Left ventricle myocardium superior (tissue), 1 donor: ENCODE measurements at regions not wholly inside any gene's neighbourhood (a gene's known extent, or its start where the extent isn't known, plus 50 kb on each side); places are given as distances from the start of the nearest gene placed in this dataset.

ENCODE experiments used
- ATAC-seq: fragments of 200-7000 bp; cut with Tn5 transposase; one replicate; pipeline ENCODE4 v1.9.1; 2020; ENCODE audit warnings: mild to moderate bottlenecking, moderate library complexity
- DNase-seq: peaks from one replicate; pipeline ENCODE4 v3.0.0-alpha.2; 2020
- intact Hi-C: fragments of 100-400 bp; cut with micrococcal nuclease; formaldehyde crosslinking; loops from one replicate; pipeline ENCODE4 v1.11.0; 2022
- donor health status: DM: no; HTN: yes; CAD: no; lungs with severe emphysema.

GRCh38 chr2:129585760-129586159 lies 393.7 kb upstream of the RAB6C start:
- ATAC-seq (no peak), DNase-seq (no peak)
- intact Hi-C loops = no loop called here

- no peak for ATAC-seq
- intact Hi-C loops = no loop called here
Measured at GRCh38 chr2:129587426-129588064, 391.9 kb upstream of the RAB6C start.

GRCh38 chr2:129604560-129604959 lies 374.9 kb upstream of the RAB6C start:
- ATAC-seq (peak; percentile 54), DNase-seq (no peak)
- intact Hi-C loops = no loop called here

More at GRCh38 chr2:129587426-129588064, 391.9 kb upstream of the RAB6C start:
- no peak for DNase-seq

GRCh38 chr2:129605646-129606045 lies 373.8 kb upstream of the RAB6C start:
- DNase-seq (no peak), ATAC-seq (no peak)
- intact Hi-C loops = no loop called here

GRCh38 chr2:129606496-129607270 lies 372.8 kb upstream of the RAB6C start:
- peak; percentile 38 for DNase-seq
- ATAC-seq = peak; percentile 76
- intact Hi-C loops = no loop called here

GRCh38 chr2:129609224-129609623 lies 370.2 kb upstream of the RAB6C start:
- ATAC-seq (no peak), DNase-seq (no peak)
- intact Hi-C loops = no loop called here

GRCh38 chr2:129610766-129611165 lies 368.7 kb upstream of the RAB6C start:
- intact Hi-C loops = no loop called here
- DNase-seq (no peak), ATAC-seq (no peak)

GRCh38 chr2:129611471-129611870 lies 368.0 kb upstream of the RAB6C start:
- ATAC-seq = no peak
- intact Hi-C loops = no loop called here

GRCh38 chr2:129619471-129619870 lies 360.0 kb upstream of the RAB6C start:
- DNase-seq (no peak), ATAC-seq (no peak)
- intact Hi-C loops = no loop called here

More at GRCh38 chr2:129611471-129611870, 368.0 kb upstream of the RAB6C start:
- no peak for DNase-seq

- intact Hi-C loops = no loop called here
- ATAC-seq (no peak), DNase-seq (no peak)
Measured at GRCh38 chr2:129620411-129620810, 359.1 kb upstream of the RAB6C start.

- ATAC-seq = no peak
- no peak for DNase-seq
- intact Hi-C loops = no loop called here
Measured at GRCh38 chr2:129623783-129624182, 355.7 kb upstream of the RAB6C start.

GRCh38 chr2:129627437-129627836 lies 352.0 kb upstream of the RAB6C start:
- ATAC-seq (no peak), DNase-seq (no peak)
- intact Hi-C loops = no loop called here

- intact Hi-C loops = no loop called here
- DNase-seq = no peak
- no peak for ATAC-seq
Measured at GRCh38 chr2:129636692-129637091, 342.8 kb upstream of the RAB6C start.

GRCh38 chr2:129641371-129641770 lies 338.1 kb upstream of the RAB6C start:
- DNase-seq (no peak), ATAC-seq (no peak)
- intact Hi-C loops = no loop called here

- no peak for ATAC-seq
- no peak for DNase-seq
- intact Hi-C loops = no loop called here
Measured at GRCh38 chr2:129642526-129643043, 336.9 kb upstream of the RAB6C start.

- no peak for ATAC-seq
- no peak for DNase-seq
- intact Hi-C loops = no loop called here
Measured at GRCh38 chr2:129645335-129645734, 334.1 kb upstream of the RAB6C start.

- DNase-seq (no peak), ATAC-seq (no peak)
- intact Hi-C loops = no loop called here
Measured at GRCh38 chr2:129646107-129646506, 333.4 kb upstream of the RAB6C start.

- ATAC-seq = no peak
Measured at GRCh38 chr2:129653246-129653645, 326.2 kb upstream of the RAB6C start.

GRCh38 chr2:129654331-129654730 lies 325.1 kb upstream of the RAB6C start:
- intact Hi-C loops = no loop called here
- DNase-seq (no peak), ATAC-seq (no peak)

More at GRCh38 chr2:129653246-129653645, 326.2 kb upstream of the RAB6C start:
- intact Hi-C loops = no loop called here
- no peak for DNase-seq

- no peak for ATAC-seq
- intact Hi-C loops = no loop called here
- DNase-seq = no peak
Measured at GRCh38 chr2:129656081-129656598, 323.3 kb upstream of the RAB6C start.
